H1 (cell line): ENCODE measurements at regions not wholly inside any gene's neighbourhood (a gene's known extent, or its start where the extent isn't known, plus 50 kb on each side); places are given as distances from the start of the nearest gene placed in this dataset.

Experiments
- CTCF ChIA-PET: fragments of 300-600 bp; sonication (Branson Sonifier 250); formaldehyde crosslinking; loops from one replicate; lab custom pipeline; 2021; ENCODE audit not compliant: partially characterized antibody; lab: Charles Lee
- POLR2A ChIA-PET: fragments of 300-600 bp; sonication (Branson Sonifier 250); formaldehyde crosslinking; loops from one replicate; lab custom pipeline; 2021; ENCODE audit warnings: inconsistent platforms; ENCODE audit not compliant: partially characterized antibody; lab: Charles Lee
- DNase-seq, 2 experiments: peaks; one replicate each; pipeline versions ENCODE4 v3.0.0 to v3.0.0-alpha.2; 2010 to 2022; ENCODE audit warnings: low spot score in 2 of 2, low read depth in 1 of 2, mixed read lengths in 1 of 2
- FAIRE-seq: peaks from 2 replicates; lab custom pipeline; 2011; peaks lifted over from hg19 to GRCh38; lab: Jason Lieb, UNC
- H2AFZ ChIP-seq: 2 replicates; pipeline ENCODE4 v1.8.1; 2012; ENCODE audit warnings: low read length, inconsistent platforms
- H2AK5ac ChIP-seq: 2 replicates; pipeline ENCODE4 v1.6.1; 2013; ENCODE audit warnings: low read depth, low read length
- H2BK120ac ChIP-seq: replicated peaks from 2 replicates; pipeline ENCODE3; 2013; ENCODE audit warnings: low read depth, low read length, inconsistent platforms
- H2BK12ac ChIP-seq: 2 replicates; pipeline ENCODE4 v1.6.1; 2013; ENCODE audit warnings: low read depth, low read length
- H2BK15ac ChIP-seq: 2 replicates; pipeline ENCODE4 v1.6.1; 2013; ENCODE audit warnings: low read length
- H2BK20ac ChIP-seq: 2 replicates; pipeline ENCODE4 v1.6.1; 2013; ENCODE audit warnings: low read length
- H2BK5ac ChIP-seq: 2 replicates; pipeline ENCODE4 v1.6.1; 2013; ENCODE audit warnings: low read depth, low read length
- H3K14ac ChIP-seq: 2 replicates; pipeline ENCODE4 v1.6.1; 2013; ENCODE audit warnings: inconsistent platforms; ENCODE audit not compliant: insufficient read length
- H3K18ac ChIP-seq: 2 replicates; pipeline ENCODE4 v1.6.1; 2013; ENCODE audit warnings: low read length; ENCODE audit errors: extremely low read depth
- H3K23ac ChIP-seq: 2 replicates; pipeline ENCODE4 v1.6.1; 2013; ENCODE audit warnings: inconsistent platforms; ENCODE audit not compliant: insufficient read length
- H3K23me2 ChIP-seq: 2 replicates; pipeline ENCODE4 v1.6.1; 2013; ENCODE audit warnings: low read depth, low read length
- H3K27ac ChIP-seq: 2 replicates; pipeline ENCODE4 v1.6.1; 2011; ENCODE audit warnings: low read depth, low read length, inconsistent platforms
- H3K27me3 ChIP-seq, 4 experiments: replicated peaks in 1 of 4; 1 replicate in 1 of 4; 2 replicates in 3 of 4; pipeline versions ENCODE4 v1.6.1 to v1.8.1; 2011 to 2013; ENCODE audit warnings: low read length in 3 of 4, mild to moderate bottlenecking in 3 of 4, inconsistent platforms in 2 of 4, mixed read lengths in 2 of 4, moderate library complexity in 1 of 4; ENCODE audit not compliant: control insufficient read depth in 3 of 4, insufficient read depth in 3 of 4; ENCODE audit errors: extremely low read depth in 1 of 4
- H3K36me3 ChIP-seq, 4 experiments: 2 replicates each; pipeline versions ENCODE4 v1.6.1 to v1.8.1; 2011 to 2013; ENCODE audit warnings: mild to moderate bottlenecking in 4 of 4, low read length in 3 of 4, moderate library complexity in 2 of 4, control low read depth in 1 of 4, inconsistent platforms in 1 of 4; ENCODE audit not compliant: insufficient read depth in 4 of 4, control insufficient read depth in 2 of 4
- H3K4ac ChIP-seq: replicated peaks from 2 replicates; pipeline ENCODE3; 2013; ENCODE audit warnings: low read length, low read depth, mixed read lengths, inconsistent platforms; ENCODE audit not compliant: insufficient read length
- H3K4me1 ChIP-seq, 4 experiments: replicated peaks in 1 of 4; 1 replicate in 1 of 4; 2 replicates in 3 of 4; pipeline versions ENCODE4 v1.6.1 to v1.8.1; 2011 to 2013; ENCODE audit warnings: low read length in 3 of 4, inconsistent platforms in 2 of 4, mixed read lengths in 1 of 4; ENCODE audit not compliant: insufficient read depth in 4 of 4, control insufficient read depth in 3 of 4
- H3K4me2 ChIP-seq, 2 experiments: 2 replicates each; pipeline versions ENCODE4 v1.6.1 to v1.8.1; 2011 to 2013; ENCODE audit warnings: low read depth in 2 of 2, low read length in 2 of 2, control low read depth in 1 of 2, inconsistent platforms in 1 of 2, mild to moderate bottlenecking in 1 of 2; ENCODE audit not compliant: insufficient read depth in 1 of 2
- H3K4me3 ChIP-seq, 4 experiments: fragments of 200-600, 300-600 bp in 1 of 4; sonication (generic), shearing (Covaris generic), sonication (Bioruptor Twin) in 1 of 4; 2 replicates each; pipeline versions ENCODE4 v1.5.1 to v1.8.1; 2011 to 2016; ENCODE audit warnings: low read length in 4 of 4, low read depth in 3 of 4, control low read depth in 2 of 4, inconsistent platforms in 2 of 4, mild to moderate bottlenecking in 2 of 4, mixed read lengths in 1 of 4, moderate library complexity in 1 of 4; ENCODE audit not compliant: insufficient read depth in 2 of 4; ENCODE audit errors: extremely low read depth in 1 of 4
- H3K56ac ChIP-seq: replicated peaks from 2 replicates; pipeline ENCODE3; 2013; ENCODE audit warnings: low read depth, mild to moderate bottlenecking, mixed read lengths, low read length, inconsistent platforms; ENCODE audit not compliant: insufficient read length
- H3K79me1 ChIP-seq: 2 replicates; pipeline ENCODE4 v1.6.1; 2013; ENCODE audit warnings: low read depth, low read length, control low read depth
- H3K79me2 ChIP-seq, 2 experiments: 2 replicates each; pipeline versions ENCODE4 v1.6.1 to v1.8.1; 2012 to 2013; ENCODE audit warnings: low read length in 2 of 2, mild to moderate bottlenecking in 2 of 2, inconsistent platforms in 1 of 2; ENCODE audit not compliant: insufficient read depth in 2 of 2, control insufficient read depth in 1 of 2
- H3K9ac ChIP-seq, 4 experiments: replicated peaks in 1 of 4; 1 replicate in 1 of 4; 2 replicates in 3 of 4; pipeline versions ENCODE4 v1.6.1 to v1.8.1; 2011 to 2013; ENCODE audit warnings: low read depth in 3 of 4, low read length in 3 of 4, control low read depth in 2 of 4, mild to moderate bottlenecking in 2 of 4, moderate library complexity in 2 of 4, inconsistent platforms in 1 of 4; ENCODE audit errors: extremely low read depth in 1 of 4
- H3K9me3 ChIP-seq, 2 experiments: 2 replicates each; pipeline versions ENCODE4 v1.6.1 to v1.8.1; 2012 to 2013; ENCODE audit warnings: mild to moderate bottlenecking in 2 of 2, moderate library complexity in 2 of 2, control low read depth in 1 of 2, inconsistent platforms in 1 of 2, low read depth in 1 of 2, low read length in 1 of 2, mixed read lengths in 1 of 2; ENCODE audit not compliant: insufficient read depth in 2 of 2
- H4K20me1 ChIP-seq, 2 experiments: replicated peaks in 1 of 2; 2 replicates each; pipeline versions ENCODE3 to v1.8.1; 2011 to 2013; ENCODE audit warnings: inconsistent platforms in 2 of 2, low read length in 2 of 2, mild to moderate bottlenecking in 1 of 2; ENCODE audit not compliant: insufficient read depth in 2 of 2, control insufficient read depth in 1 of 2
- H4K5ac ChIP-seq: 2 replicates; pipeline ENCODE4 v1.6.1; 2013; ENCODE audit warnings: low read length, low read depth, mixed read lengths, inconsistent platforms; ENCODE audit not compliant: insufficient read length
- H4K8ac ChIP-seq: 2 replicates; pipeline ENCODE4 v1.8.0; 2013; ENCODE audit warnings: mild to moderate bottlenecking, moderate library complexity, low read length, inconsistent platforms; ENCODE audit not compliant: insufficient read depth; ENCODE audit errors: extremely low read depth
- H4K91ac ChIP-seq: replicated peaks from 2 replicates; pipeline ENCODE3; 2013; ENCODE audit warnings: low read length, mixed read lengths, inconsistent platforms; ENCODE audit not compliant: insufficient read length
- TEAD4 ChIP-seq: IDR thresholded peaks from 2 replicates; pipeline ENCODE4 v1.6.1; 2012; ENCODE audit warnings: low read depth, low read length, inconsistent platforms, mixed read lengths
- WGBS, 2 experiments: shearing (Covaris generic) in 1 of 2; methylation state at CpG; one replicate each; pipeline versions ENCODE4 v1.1.6 to v1.1.7; 2013 to 2015; ENCODE audit warnings: low lambda C conversion rate in 2 of 2, mixed read lengths in 2 of 2, inconsistent platforms in 1 of 2, low coverage in 1 of 2, missing lambda C conversion rate in 1 of 2; ENCODE audit not compliant: insufficient replicate concordance in 2 of 2, insufficient coverage in 1 of 2, insufficient read length in 1 of 2; ENCODE audit errors: extremely low coverage in 1 of 2, missing lambda C conversion rate in 1 of 2; 5-methylcytosine and 5-hydroxymethylcytosine counted together

DNA sequence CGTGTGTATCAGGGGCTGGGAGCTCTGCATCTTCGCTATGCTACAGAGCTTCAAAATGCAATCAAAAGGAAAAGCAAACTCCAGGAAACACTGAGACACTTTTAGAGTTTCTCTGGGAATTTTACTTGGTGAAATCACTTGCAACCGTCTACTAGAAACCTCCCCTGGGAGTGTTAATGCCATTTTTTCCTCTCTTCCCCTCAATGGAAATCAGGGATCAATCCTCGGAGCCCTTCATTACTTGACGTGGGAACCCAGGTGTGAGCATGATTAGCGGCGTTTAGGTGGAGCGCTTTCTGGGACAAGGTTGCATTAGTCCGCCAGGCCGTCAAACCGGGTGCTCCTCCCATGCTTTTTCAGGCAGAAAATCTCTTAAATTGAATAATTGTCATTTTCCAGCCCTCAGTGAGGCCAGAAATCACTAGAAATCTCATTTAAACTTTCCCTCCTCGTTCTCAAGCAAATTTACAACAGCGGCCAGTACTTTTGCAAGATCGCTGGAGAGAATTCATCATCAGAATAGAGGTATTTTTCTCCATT is 191.3 kb downstream of the IRX1 start:
- no peak overlapping the region for H4K5ac ChIP-seq
- 0 out of 2 replicates have a peak overlapping the region, but pooled peaks have one; percentile 52 for H3K18ac ChIP-seq

More for the DNA sequence above, 191.3 kb downstream of the IRX1 start:
- H2BK5ac ChIP-seq: peak overlapping the region; percentile 64; the same call in 1 of the 2 replicates
- TF ChIP-seq TEAD4: no peak
- no peak overlapping the region for H2BK15ac ChIP-seq
- 0 out of 2 replicates have a peak overlapping the region, but pooled peaks have one; percentile 57 for H2BK20ac ChIP-seq
- no peak overlapping the region for H3K23ac ChIP-seq
- POLR2A ChIA-PET: no interaction called here
- H3K9me3 ChIP-seq: no peaks in the 10 kb centered on the region
- H3K56ac ChIP-seq: no peak overlapping the region
- H2AFZ ChIP-seq: peak overlapping the region; percentile 35; the same call in 1 of the 2 replicates
- no peaks in the 10 kb centered on the region for H3K36me3 ChIP-seq
- no peak for FAIRE-seq
- H3K4me1 ChIP-seq: peaks cover 7 to 14% (median 8%) of the 10 kb centered on the region in 4 experiments
- peak overlapping the region; percentile 71 for H4K91ac ChIP-seq
- peak overlapping the region; percentile 57 to 68; a peak in 3 of 4 replicates for H3K4me2 ChIP-seq
- H3K4ac ChIP-seq: no peak overlapping the region
- no peak for DNase-seq
- H4K8ac ChIP-seq: no peak overlapping the region
- 48% methylated on average over 14 of the region's 14 CpGs; no CpG with 5 or more reads in 1 of the 2 experiments for WGBS, 2 experiments
- H2BK120ac ChIP-seq: peak overlapping the region; percentile 88
- 0 out of 7 replicates have a peak, but pooled peaks cover 0 to 4% (median 1%) of the 10 kb centered on the region in 4 experiments for H3K27me3 ChIP-seq
- H2AK5ac ChIP-seq: no peak overlapping the region
- no peaks in the 10 kb centered on the region for H3K79me1 ChIP-seq
- H3K23me2 ChIP-seq: peaks cover 19% of the 10 kb centered on the region; the same call in 1 of the 2 replicates
- H2BK12ac ChIP-seq: peak overlapping the region; percentile 55; the same call in 1 of the 2 replicates
- no peak overlapping the region for H3K9ac ChIP-seq
- peak overlapping the region in 1 of 4 experiments; percentile 41; a peak in 1 of 8 replicates for H3K4me3 ChIP-seq
- CTCF ChIA-PET: no interaction called here
- H4K20me1 ChIP-seq: peaks cover 0 to 5% of the 10 kb centered on the region in 2 experiments
- H3K79me2 ChIP-seq: no peaks in the 10 kb centered on the region
- H3K27ac ChIP-seq: no peak overlapping the region
- no peak overlapping the region for H3K14ac ChIP-seq
